ENCODE measurements at regions not wholly inside any gene's neighbourhood (a gene's known extent, or its start where the extent isn't known, plus 50 kb on each side); places are given as distances from the start of the nearest gene placed in this dataset.

DNA sequence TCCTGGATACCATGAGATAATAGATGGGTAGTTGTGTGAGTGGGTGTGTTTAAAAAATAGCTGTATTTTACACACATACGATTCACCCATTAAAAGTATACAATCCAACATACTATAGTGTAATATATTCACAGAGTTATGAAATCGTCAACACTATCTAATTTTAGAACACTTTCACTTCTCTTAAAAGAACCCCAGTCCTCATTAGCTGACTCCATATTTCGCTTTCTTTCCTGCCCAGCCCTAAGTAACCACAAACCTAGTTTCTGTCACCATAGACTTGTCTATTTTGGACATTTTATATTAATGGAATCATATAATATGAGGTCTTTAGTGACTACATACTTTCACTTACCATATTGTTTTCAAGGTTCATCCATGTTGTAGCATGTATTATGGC, 63.8 kb upstream of the S1PR3 start:
- TF ChIP-seq, protein P1, sequence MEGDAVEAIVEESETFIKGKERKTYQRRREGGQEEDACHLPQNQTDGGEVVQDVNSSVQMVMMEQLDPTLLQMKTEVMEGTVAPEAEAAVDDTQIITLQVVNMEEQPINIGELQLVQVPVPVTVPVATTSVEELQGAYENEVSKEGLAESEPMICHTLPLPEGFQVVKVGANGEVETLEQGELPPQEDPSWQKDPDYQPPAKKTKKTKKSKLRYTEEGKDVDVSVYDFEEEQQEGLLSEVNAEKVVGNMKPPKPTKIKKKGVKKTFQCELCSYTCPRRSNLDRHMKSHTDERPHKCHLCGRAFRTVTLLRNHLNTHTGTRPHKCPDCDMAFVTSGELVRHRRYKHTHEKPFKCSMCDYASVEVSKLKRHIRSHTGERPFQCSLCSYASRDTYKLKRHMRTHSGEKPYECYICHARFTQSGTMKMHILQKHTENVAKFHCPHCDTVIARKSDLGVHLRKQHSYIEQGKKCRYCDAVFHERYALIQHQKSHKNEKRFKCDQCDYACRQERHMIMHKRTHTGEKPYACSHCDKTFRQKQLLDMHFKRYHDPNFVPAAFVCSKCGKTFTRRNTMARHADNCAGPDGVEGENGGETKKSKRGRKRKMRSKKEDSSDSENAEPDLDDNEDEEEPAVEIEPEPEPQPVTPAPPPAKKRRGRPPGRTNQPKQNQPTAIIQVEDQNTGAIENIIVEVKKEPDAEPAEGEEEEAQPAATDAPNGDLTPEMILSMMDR (conservative IDR thresholded peaks at IDR 0.05), result no peak
- Mint-ChIP-seq H3K4me1 (peaks cover 4% of the 10 kb centered on the region), H3K27me3 (ENCODE audit: low read depth) (no peaks in the 10 kb centered on the region), H3K4me3 (no peak overlapping the region), H3K36me3 (ENCODE audit: low read depth) (peaks cover 3% of the 10 kb centered on the region), H3K27ac (ENCODE audit: unreplicated experiment) (no peak overlapping the region), H3K9me3 (peaks cover 12% of the 10 kb centered on the region)
- no peak for DNase-seq (ENCODE audit: low read depth, low spot score)

GRCh38 chr9:88930716-88931115, 60.6 kb upstream of the S1PR3 start:
- TF ChIP-seq, protein P1 (conservative IDR thresholded peaks at IDR 0.05), result no peak
- H3K4me1 Mint-ChIP-seq, result no peaks in the 10 kb centered on the region
- peaks cover 13% of the 10 kb centered on the region for H3K9me3 Mint-ChIP-seq
- H3K36me3 Mint-ChIP-seq (ENCODE audit: low read depth), result peaks cover 3% of the 10 kb centered on the region
- no peaks in the 10 kb centered on the region for H3K27me3 Mint-ChIP-seq (ENCODE audit: low read depth)
- DNase-seq (ENCODE audit: low read depth, low spot score), result no peak
- no peak overlapping the region for H3K4me3 Mint-ChIP-seq
- H3K27ac Mint-ChIP-seq (ENCODE audit: unreplicated experiment), result peak overlapping the region; percentile 81

DNA sequence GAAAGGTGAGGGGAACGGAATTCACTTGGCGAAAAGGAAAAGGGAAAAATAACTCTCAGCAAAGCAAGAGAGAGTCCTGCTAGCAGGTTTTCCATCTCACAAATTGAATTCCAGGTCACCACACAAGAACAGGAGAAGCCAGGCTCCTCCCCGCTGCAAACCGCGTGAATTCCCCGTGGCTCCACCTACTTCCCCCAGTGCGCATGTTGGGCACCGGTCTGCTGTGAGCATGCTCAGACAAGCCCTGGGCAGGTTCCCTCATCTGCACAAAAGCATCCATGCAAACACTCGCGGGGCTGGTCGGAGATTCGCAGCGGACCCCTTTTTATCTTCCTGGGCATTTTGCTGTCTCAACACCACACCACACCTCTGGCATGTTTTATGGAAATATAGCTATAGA, 58.5 kb upstream of the S1PR3 start:
- TF ChIP-seq, protein P1 (conservative IDR thresholded peaks at IDR 0.05), result no peak
- H3K27me3 Mint-ChIP-seq (ENCODE audit: low read depth), result no peaks in the 10 kb centered on the region
- no peak for DNase-seq (ENCODE audit: low read depth, low spot score)
- peaks cover 3% of the 10 kb centered on the region for H3K36me3 Mint-ChIP-seq (ENCODE audit: low read depth)
- H3K4me3 Mint-ChIP-seq, result no peak overlapping the region
- H3K4me1 Mint-ChIP-seq, result no peaks in the 10 kb centered on the region
- H3K27ac Mint-ChIP-seq (ENCODE audit: unreplicated experiment), result no peak overlapping the region
- H3K9me3 Mint-ChIP-seq, result peaks cover 13% of the 10 kb centered on the region

DNA sequence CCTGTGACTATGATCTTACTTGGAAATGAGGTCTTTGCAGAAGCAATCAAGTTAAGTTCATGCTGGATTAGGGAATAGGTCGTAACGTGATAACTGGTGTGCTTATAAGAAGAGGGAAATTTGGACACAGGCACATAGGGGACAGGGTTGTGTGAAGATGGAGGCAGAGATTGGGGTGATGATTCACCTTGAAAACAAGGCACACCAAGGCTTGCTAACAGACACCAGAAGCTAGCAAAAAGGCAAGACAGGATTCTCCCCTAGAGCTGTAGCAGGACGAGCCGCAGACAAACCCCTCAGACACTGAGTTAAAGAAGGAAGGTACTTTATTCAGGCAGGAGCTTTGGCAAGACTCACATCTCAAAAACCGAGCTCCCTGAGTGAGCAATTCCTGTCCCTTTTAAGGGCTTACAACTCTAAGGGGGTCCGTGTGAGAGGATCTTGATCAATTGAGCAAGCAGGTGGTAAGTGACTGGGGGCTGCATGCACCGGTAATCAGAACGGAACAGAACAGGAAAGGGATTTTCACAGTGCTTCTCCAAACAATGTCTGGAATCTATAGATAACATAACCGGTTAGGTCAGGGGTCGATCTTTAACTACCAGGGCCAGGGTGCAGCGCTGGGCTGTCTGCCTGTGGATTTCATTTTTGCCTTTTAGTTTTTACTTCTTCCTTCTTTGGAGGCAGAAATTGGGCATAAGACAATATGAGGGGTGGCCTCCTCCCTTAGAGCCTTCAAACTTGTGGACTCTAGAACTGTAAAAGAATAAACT, 57.5 kb upstream of the S1PR3 start:
- Mint-ChIP-seq H3K9me3 (peaks cover 13% of the 10 kb centered on the region), H3K4me1 (no peaks in the 10 kb centered on the region), H3K4me3 (no peak overlapping the region), H3K27me3 (ENCODE audit: low read depth) (no peaks in the 10 kb centered on the region), H3K36me3 (ENCODE audit: low read depth) (peaks cover 3% of the 10 kb centered on the region), H3K27ac (ENCODE audit: unreplicated experiment) (no peak overlapping the region)
- TF ChIP-seq, protein P1 (conservative IDR thresholded peaks at IDR 0.05), result no peak
- DNase-seq (ENCODE audit: low read depth, low spot score), result no peak

DNA sequence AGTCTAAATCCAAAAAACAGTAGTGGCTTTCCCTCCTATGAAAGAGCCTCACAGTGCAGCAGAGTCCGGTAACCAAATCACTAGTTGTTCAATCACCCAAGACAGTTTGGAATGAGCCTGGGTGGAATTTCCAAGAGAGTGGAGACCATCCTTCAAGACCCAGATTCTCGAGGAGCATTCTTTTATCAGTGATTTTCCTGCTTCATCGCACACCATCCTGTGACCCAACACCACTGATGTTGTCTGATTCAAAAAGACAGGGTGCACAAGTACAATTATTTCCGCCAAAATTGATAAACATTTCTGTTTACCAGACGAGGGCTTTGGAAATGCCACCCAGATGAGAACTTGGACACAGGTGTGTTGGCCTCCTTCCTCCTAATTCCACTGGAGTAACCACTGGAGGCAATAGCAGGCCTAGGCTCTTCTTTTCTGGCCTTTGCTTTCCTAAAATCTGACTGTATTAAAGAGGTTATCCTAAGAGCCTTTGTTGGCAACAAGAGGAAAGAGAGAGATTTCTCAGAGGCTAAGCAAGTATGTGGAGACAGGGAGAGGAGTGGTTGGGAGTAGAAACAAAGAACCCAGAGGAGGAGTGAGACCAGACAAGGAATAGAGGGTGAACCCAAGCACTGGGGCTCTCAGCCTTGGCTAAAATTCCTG, 56.3 kb upstream of the S1PR3 start:
- Mint-ChIP-seq H3K4me1 (no peaks in the 10 kb centered on the region), H3K27me3 (ENCODE audit: low read depth) (no peaks in the 10 kb centered on the region), H3K36me3 (ENCODE audit: low read depth) (peaks cover 3% of the 10 kb centered on the region), H3K27ac (ENCODE audit: unreplicated experiment) (no peak overlapping the region), H3K9me3 (peaks cover 13% of the 10 kb centered on the region), H3K4me3 (no peak overlapping the region)
- TF ChIP-seq, protein P1 (conservative IDR thresholded peaks at IDR 0.05), result no peak
- DNase-seq (ENCODE audit: low read depth, low spot score), result no peak
